ENCODE measurements at regions not wholly inside any gene's neighbourhood (a gene's known extent, or its start where the extent isn't known, plus 50 kb on each side); places are given as distances from the start of the nearest gene placed in this dataset.

- no peak overlapping the region for H3K4me3 ChIP-seq (ENCODE audit: low read depth, low read length)
- DNase-seq (ENCODE audit: low read depth), result no peak
- TF ChIP-seq, protein P1, sequence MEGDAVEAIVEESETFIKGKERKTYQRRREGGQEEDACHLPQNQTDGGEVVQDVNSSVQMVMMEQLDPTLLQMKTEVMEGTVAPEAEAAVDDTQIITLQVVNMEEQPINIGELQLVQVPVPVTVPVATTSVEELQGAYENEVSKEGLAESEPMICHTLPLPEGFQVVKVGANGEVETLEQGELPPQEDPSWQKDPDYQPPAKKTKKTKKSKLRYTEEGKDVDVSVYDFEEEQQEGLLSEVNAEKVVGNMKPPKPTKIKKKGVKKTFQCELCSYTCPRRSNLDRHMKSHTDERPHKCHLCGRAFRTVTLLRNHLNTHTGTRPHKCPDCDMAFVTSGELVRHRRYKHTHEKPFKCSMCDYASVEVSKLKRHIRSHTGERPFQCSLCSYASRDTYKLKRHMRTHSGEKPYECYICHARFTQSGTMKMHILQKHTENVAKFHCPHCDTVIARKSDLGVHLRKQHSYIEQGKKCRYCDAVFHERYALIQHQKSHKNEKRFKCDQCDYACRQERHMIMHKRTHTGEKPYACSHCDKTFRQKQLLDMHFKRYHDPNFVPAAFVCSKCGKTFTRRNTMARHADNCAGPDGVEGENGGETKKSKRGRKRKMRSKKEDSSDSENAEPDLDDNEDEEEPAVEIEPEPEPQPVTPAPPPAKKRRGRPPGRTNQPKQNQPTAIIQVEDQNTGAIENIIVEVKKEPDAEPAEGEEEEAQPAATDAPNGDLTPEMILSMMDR (IDR thresholded peaks at IDR 0.05; ENCODE audit: insufficient read depth, low read length), result no peak
Measured at GRCh38 chr18:78920456-78921138, 59.0 kb upstream of the SALL3 start.

- TF ChIP-seq, protein P1 (IDR thresholded peaks at IDR 0.05; ENCODE audit: insufficient read depth, low read length), result no peak
- DNase-seq (ENCODE audit: low read depth), result no peak
- no peak overlapping the region for H3K4me3 ChIP-seq (ENCODE audit: low read depth, low read length)
Measured at GRCh38 chr18:78922856-78923255, 56.8 kb upstream of the SALL3 start.

- DNase-seq (ENCODE audit: low read depth), result no peak
Measured at GRCh38 chr18:78924301-78924700, 55.3 kb upstream of the SALL3 start.

DNA sequence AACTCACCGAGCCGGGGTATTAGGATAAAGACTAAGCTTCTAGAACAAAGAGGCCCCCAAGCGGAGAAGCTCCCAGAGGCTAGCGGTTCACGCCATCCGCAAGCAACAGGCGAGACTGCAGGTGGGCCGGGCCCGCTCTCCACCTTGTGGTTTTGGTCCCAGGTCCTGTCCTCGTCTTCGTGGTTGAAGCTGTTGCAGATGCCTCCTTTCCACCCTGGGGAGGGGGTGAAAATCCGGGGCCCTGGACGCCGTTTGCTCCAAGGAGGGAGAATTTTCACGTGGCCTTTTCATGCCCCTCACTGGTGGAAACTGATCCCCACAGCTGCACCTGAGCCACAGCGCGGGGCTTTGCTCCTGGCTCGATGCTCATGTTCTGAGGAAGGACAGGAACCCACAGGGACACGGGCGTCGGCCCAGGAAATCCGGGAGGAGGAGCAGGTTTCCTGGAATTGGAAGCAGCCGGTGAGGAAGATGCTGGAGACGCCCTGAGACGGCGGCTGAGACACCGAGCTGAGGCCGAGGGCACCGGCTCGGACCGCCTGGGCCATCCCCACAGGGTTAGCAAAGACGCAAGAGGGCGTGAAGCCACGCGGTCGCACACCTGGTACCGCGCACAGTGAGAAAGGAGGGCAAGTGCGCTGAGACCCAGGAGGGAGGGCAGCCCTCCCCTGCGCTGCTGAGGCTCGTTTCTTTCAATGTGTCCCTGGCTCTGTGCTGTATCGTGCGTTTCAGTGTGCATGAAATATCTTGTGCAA is 54.7 kb upstream of the SALL3 start:
- TF ChIP-seq, protein P1 (IDR thresholded peaks at IDR 0.05; ENCODE audit: insufficient read depth, low read length), result no peak
- no peak for DNase-seq (ENCODE audit: low read depth)
- H3K4me3 ChIP-seq (ENCODE audit: low read depth, low read length), result no peak overlapping the region

More at GRCh38 chr18:78924301-78924700, 55.3 kb upstream of the SALL3 start:
- H3K4me3 ChIP-seq (ENCODE audit: low read depth, low read length), result no peak overlapping the region
- TF ChIP-seq, protein P1 (IDR thresholded peaks at IDR 0.05; ENCODE audit: insufficient read depth, low read length), result no peak

- TF ChIP-seq, protein P1 (IDR thresholded peaks at IDR 0.05; ENCODE audit: insufficient read depth, low read length), result no peak
- no peak for DNase-seq (ENCODE audit: low read depth)
- no peak overlapping the region for H3K4me3 ChIP-seq (ENCODE audit: low read depth, low read length)
Measured at GRCh38 chr18:78925557-78926242, 53.9 kb upstream of the SALL3 start.

DNA sequence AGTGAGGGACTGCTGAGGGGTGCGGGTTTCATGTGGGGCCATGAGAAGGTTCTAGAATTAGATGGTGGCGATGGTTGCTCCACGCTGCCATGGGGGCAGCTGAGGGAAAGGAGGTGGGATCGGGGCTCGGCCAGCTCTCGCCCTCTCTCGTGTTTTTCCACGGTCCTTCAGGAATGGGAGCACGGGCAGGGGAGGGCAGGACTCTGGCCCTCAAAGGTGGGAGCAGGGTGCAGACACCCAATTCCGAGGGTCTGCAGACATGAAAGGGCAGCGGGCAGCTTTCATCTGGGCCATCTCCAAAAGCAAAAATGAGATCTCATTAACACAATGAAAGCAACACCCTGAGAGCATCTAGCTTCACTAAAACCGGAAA is 53.4 kb upstream of the SALL3 start:
- TF ChIP-seq, protein P1 (IDR thresholded peaks at IDR 0.05; ENCODE audit: insufficient read depth, low read length), result no peak
- no peak overlapping the region for H3K4me3 ChIP-seq (ENCODE audit: low read depth, low read length)
- DNase-seq (ENCODE audit: low read depth), result no peak

Measured in fibroblast of the aortic adventitia (primary cell).